ENCODE measurements at regions not wholly inside any gene's neighbourhood (a gene's known extent, or its start where the extent isn't known, plus 50 kb on each side); places are given as distances from the start of the nearest gene placed in this dataset.

GRCh38 chr12:34298971-34299801, 276.9 kb downstream of the ALG10 start:
- no peaks in the 10 kb centered on the region for H3K36me3 ChIP-seq (ENCODE audit: insufficient read depth, low read length)
- H3F3A ChIP-seq (ENCODE audit: insufficient read depth, low read length): no peaks in the 10 kb centered on the region
- no peak overlapping the region for H3K27ac ChIP-seq (ENCODE audit: low read depth, low read length, poor library complexity, severe bottlenecking)
- H3K9ac ChIP-seq (ENCODE audit: low read length): no peak overlapping the region
- TF ChIP-seq EZH2 (IDR thresholded peaks at IDR 0.05; ENCODE audit: borderline replicate concordance, low read length): no peak
- TF ChIP-seq CTCF (IDR thresholded peaks at IDR 0.05; ENCODE audit: low read length): no peak
- no peaks in the 10 kb centered on the region for H3K27me3 ChIP-seq (ENCODE audit: insufficient read depth, low read length)
- no peaks in the 10 kb centered on the region for H4K20me1 ChIP-seq (ENCODE audit: insufficient read depth, low read length)
- no peak overlapping the region for H2AFZ ChIP-seq (ENCODE audit: low read length)
- H3K4me1 ChIP-seq (ENCODE audit: insufficient read depth, low read length, severe bottlenecking): no peaks in the 10 kb centered on the region
- no peak overlapping the region for H3K4me3 ChIP-seq (ENCODE audit: low read depth, low read length, poor library complexity, severe bottlenecking)
- H3K9me2 ChIP-seq (ENCODE audit: low read depth, low read length): no peaks in the 10 kb centered on the region
- H3K4me2 ChIP-seq (ENCODE audit: low read length): no peak overlapping the region
- H3K79me2 ChIP-seq (ENCODE audit: insufficient read depth, low read length): no peaks in the 10 kb centered on the region
- no peaks in the 10 kb centered on the region for H3K9me3 ChIP-seq (ENCODE audit: low read length)

GRCh38 chr12:34299802-34300193, 277.5 kb downstream of the ALG10 start:
- TF ChIP-seq CTCF (IDR thresholded peaks at IDR 0.05; ENCODE audit: low read length): no peak
- TF ChIP-seq EZH2 (IDR thresholded peaks at IDR 0.05; ENCODE audit: borderline replicate concordance, low read length): no peak
- H3K36me3 ChIP-seq (ENCODE audit: insufficient read depth, low read length): no peaks in the 10 kb centered on the region
- no peak overlapping the region for H3K27ac ChIP-seq (ENCODE audit: low read depth, low read length, poor library complexity, severe bottlenecking)
- no peaks in the 10 kb centered on the region for H3K79me2 ChIP-seq (ENCODE audit: insufficient read depth, low read length)
- H3K9me3 ChIP-seq (ENCODE audit: low read length): no peaks in the 10 kb centered on the region
- H3K9ac ChIP-seq (ENCODE audit: low read length): no peak overlapping the region
- no peaks in the 10 kb centered on the region for H3K9me2 ChIP-seq (ENCODE audit: low read depth, low read length)
- H3K27me3 ChIP-seq (ENCODE audit: insufficient read depth, low read length): no peaks in the 10 kb centered on the region
- H2AFZ ChIP-seq (ENCODE audit: low read length): no peak overlapping the region
- H3K4me1 ChIP-seq (ENCODE audit: insufficient read depth, low read length, severe bottlenecking): no peaks in the 10 kb centered on the region
- H4K20me1 ChIP-seq (ENCODE audit: insufficient read depth, low read length): no peaks in the 10 kb centered on the region
- no peak overlapping the region for H3K4me2 ChIP-seq (ENCODE audit: low read length)
- no peaks in the 10 kb centered on the region for H3F3A ChIP-seq (ENCODE audit: insufficient read depth, low read length)
- no peak overlapping the region for H3K4me3 ChIP-seq (ENCODE audit: low read depth, low read length, poor library complexity, severe bottlenecking)

GRCh38 chr12:34300376-34301250, 278.3 kb downstream of the ALG10 start:
- no peaks in the 10 kb centered on the region for H3K79me2 ChIP-seq (ENCODE audit: insufficient read depth, low read length)
- no peak overlapping the region for H3K4me3 ChIP-seq (ENCODE audit: low read depth, low read length, poor library complexity, severe bottlenecking)
- H3K27ac ChIP-seq (ENCODE audit: low read depth, low read length, poor library complexity, severe bottlenecking): no peak overlapping the region
- TF ChIP-seq CTCF (IDR thresholded peaks at IDR 0.05; ENCODE audit: low read length) (no peak), EZH2 (IDR thresholded peaks at IDR 0.05; ENCODE audit: borderline replicate concordance, low read length) (no peak)
- no peaks in the 10 kb centered on the region for H3K27me3 ChIP-seq (ENCODE audit: insufficient read depth, low read length)
- no peaks in the 10 kb centered on the region for H3K36me3 ChIP-seq (ENCODE audit: insufficient read depth, low read length)
- no peak overlapping the region for H3K9ac ChIP-seq (ENCODE audit: low read length)
- no peak overlapping the region for H3K4me2 ChIP-seq (ENCODE audit: low read length)
- no peaks in the 10 kb centered on the region for H4K20me1 ChIP-seq (ENCODE audit: insufficient read depth, low read length)
- no peaks in the 10 kb centered on the region for H3K9me2 ChIP-seq (ENCODE audit: low read depth, low read length)
- no peak overlapping the region for H2AFZ ChIP-seq (ENCODE audit: low read length)
- no peaks in the 10 kb centered on the region for H3F3A ChIP-seq (ENCODE audit: insufficient read depth, low read length)
- no peaks in the 10 kb centered on the region for H3K9me3 ChIP-seq (ENCODE audit: low read length)
- H3K4me1 ChIP-seq (ENCODE audit: insufficient read depth, low read length, severe bottlenecking): no peaks in the 10 kb centered on the region
